Peyer's patch (tissue), 4 donors: ENCODE measurements at regions not wholly inside any gene's neighbourhood (a gene's known extent, or its start where the extent isn't known, plus 50 kb on each side); places are given as distances from the start of the nearest gene placed in this dataset.

ENCODE experiments used
- POLR2A ChIP-seq, 2 donors: fragments of 450-650 bp; IDR thresholded peaks; one replicate each; pipeline ENCODE4 v1.5.1; 2017; ENCODE audit warnings: antibody characterized with exemption in 2 of 2, mild to moderate bottlenecking in 2 of 2, moderate library complexity in 2 of 2
- TF ChIP-seq, protein P1 (sequence below), 6 experiments: fragments of 450-650 bp in 4 of 6; fragments of 200-600 bp in 2 of 6; sonication (generic) in 1 of 6; IDR thresholded peaks; one replicate each; pipeline ENCODE4 v1.5.1; 2017 to 2019; ENCODE audit warnings: antibody characterized with exemption in 6 of 6, mild to moderate bottlenecking in 3 of 6, moderate library complexity in 1 of 6

DNA sequence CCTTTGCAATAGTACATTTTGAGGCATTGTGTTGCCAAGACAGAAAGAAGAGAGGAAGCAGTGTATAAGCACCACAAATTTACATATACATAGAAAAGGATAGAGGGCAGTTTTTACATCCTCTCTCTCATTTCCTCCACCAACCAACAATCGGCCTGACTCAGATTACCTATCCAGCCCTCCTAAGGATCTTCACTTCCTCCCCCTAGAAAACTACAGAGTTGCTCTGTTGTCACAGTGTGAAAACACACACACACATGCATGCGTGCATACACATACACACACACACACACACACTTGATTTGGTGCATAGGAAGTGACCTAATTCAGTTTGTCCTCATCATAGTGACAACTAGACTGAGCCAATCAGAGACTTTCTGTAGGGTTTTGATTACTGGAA, 98.8 kb upstream of the SPRY1 start:
- TF ChIP-seq, protein P1, sequence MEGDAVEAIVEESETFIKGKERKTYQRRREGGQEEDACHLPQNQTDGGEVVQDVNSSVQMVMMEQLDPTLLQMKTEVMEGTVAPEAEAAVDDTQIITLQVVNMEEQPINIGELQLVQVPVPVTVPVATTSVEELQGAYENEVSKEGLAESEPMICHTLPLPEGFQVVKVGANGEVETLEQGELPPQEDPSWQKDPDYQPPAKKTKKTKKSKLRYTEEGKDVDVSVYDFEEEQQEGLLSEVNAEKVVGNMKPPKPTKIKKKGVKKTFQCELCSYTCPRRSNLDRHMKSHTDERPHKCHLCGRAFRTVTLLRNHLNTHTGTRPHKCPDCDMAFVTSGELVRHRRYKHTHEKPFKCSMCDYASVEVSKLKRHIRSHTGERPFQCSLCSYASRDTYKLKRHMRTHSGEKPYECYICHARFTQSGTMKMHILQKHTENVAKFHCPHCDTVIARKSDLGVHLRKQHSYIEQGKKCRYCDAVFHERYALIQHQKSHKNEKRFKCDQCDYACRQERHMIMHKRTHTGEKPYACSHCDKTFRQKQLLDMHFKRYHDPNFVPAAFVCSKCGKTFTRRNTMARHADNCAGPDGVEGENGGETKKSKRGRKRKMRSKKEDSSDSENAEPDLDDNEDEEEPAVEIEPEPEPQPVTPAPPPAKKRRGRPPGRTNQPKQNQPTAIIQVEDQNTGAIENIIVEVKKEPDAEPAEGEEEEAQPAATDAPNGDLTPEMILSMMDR (IDR thresholded peaks at IDR 0.05): no peak
- TF ChIP-seq POLR2A (IDR thresholded peaks at IDR 0.05): no peak
